CD14-positive monocyte (primary cell): ENCODE measurements at regions not wholly inside any gene's neighbourhood (a gene's known extent, or its start where the extent isn't known, plus 50 kb on each side); places are given as distances from the start of the nearest gene placed in this dataset.

Experiments
- DNase-seq, 3 donors: peaks; one replicate each; pipeline ENCODE4 v3.0.0-alpha.2; 2011 to 2022
- H2AFZ ChIP-seq: 2 replicates; pipeline ENCODE4 v1.6.0; 2012; ENCODE audit warnings: mild to moderate bottlenecking, low read depth, low read length, inconsistent platforms; ENCODE audit not compliant: insufficient read depth, poor library complexity, severe bottlenecking
- H3K27ac ChIP-seq, 2 donors: 1 replicate in 1 of 2; 2 replicates in 1 of 2; pipeline ENCODE4 v1.5.1; 2012 to 2013; ENCODE audit warnings: low read length in 2 of 2, control low read depth in 1 of 2, inconsistent platforms in 1 of 2, low read depth in 1 of 2, mild to moderate bottlenecking in 1 of 2
- H3K27me3 ChIP-seq, 2 donors: one replicate each; pipeline versions ENCODE4 v1.6.0 to v1.6.1; 2011 to 2013; ENCODE audit warnings: low read length in 2 of 2; ENCODE audit not compliant: control insufficient read depth in 2 of 2, insufficient read depth in 2 of 2
- H3K36me3 ChIP-seq, 2 donors: replicated peaks in 1 of 2; 1 replicate in 1 of 2; 2 replicates in 1 of 2; pipeline versions ENCODE4 v1.5.1 to v1.6.1; 2012 to 2013; ENCODE audit warnings: low read length in 2 of 2, control low read depth in 1 of 2, inconsistent platforms in 1 of 2, mild to moderate bottlenecking in 1 of 2; ENCODE audit not compliant: insufficient read depth in 2 of 2, control insufficient read depth in 1 of 2
- H3K4me1 ChIP-seq, 2 donors: 1 replicate in 1 of 2; 2 replicates in 1 of 2; pipeline versions ENCODE4 v1.5.1 to v1.6.1; 2012 to 2013; ENCODE audit warnings: low read length in 2 of 2, control low read depth in 1 of 2, inconsistent platforms in 1 of 2, mild to moderate bottlenecking in 1 of 2, moderate library complexity in 1 of 2; ENCODE audit not compliant: insufficient read depth in 2 of 2, control insufficient read depth in 1 of 2
- H3K4me2 ChIP-seq: replicated peaks from 2 replicates; pipeline ENCODE3; 2012; ENCODE audit warnings: low read length, moderate library complexity, mild to moderate bottlenecking; ENCODE audit not compliant: poor library complexity, severe bottlenecking; ENCODE audit errors: extremely low read depth
- H3K4me3 ChIP-seq, 3 experiments: fragments of 200-600 bp in 1 of 3; sonication (generic) in 1 of 3; replicated peaks in 1 of 3; 1 replicate in 2 of 3; 2 replicates in 1 of 3; pipeline ENCODE4 v1.5.1; 2011 to 2013; ENCODE audit warnings: low read length in 3 of 3, mild to moderate bottlenecking in 3 of 3, control low read depth in 2 of 3, low read depth in 2 of 3, inconsistent platforms in 1 of 3, moderate library complexity in 1 of 3
- H3K79me2 ChIP-seq: 2 replicates; pipeline ENCODE4 v1.6.0; 2012; ENCODE audit warnings: mild to moderate bottlenecking, control low read depth, inconsistent platforms, low read length, moderate library complexity; ENCODE audit not compliant: insufficient read depth
- H3K9ac ChIP-seq: 2 replicates; pipeline ENCODE4 v1.6.0; 2017; ENCODE audit warnings: low read length, mild to moderate bottlenecking; ENCODE audit not compliant: insufficient read depth, poor library complexity, severe bottlenecking
- H3K9me3 ChIP-seq, 2 donors: replicated peaks in 1 of 2; 1 replicate in 1 of 2; 2 replicates in 1 of 2; pipeline versions ENCODE4 v1.5.1 to v1.6.1; 2012 to 2013; ENCODE audit warnings: low read length in 2 of 2, control low read depth in 1 of 2; ENCODE audit not compliant: control insufficient read depth in 1 of 2, insufficient read depth in 1 of 2
- H4K20me1 ChIP-seq: 2 replicates; pipeline ENCODE4 v1.6.0; 2012; ENCODE audit warnings: mild to moderate bottlenecking, low read length, control low read depth, moderate library complexity; ENCODE audit not compliant: insufficient read depth
- H3K27ac Mint-ChIP-seq, 7 donors: one replicate each; pipeline ENCODE4 v1.8.0; 2020; ENCODE audit warnings: mild to moderate bottlenecking in 7 of 7, mixed read lengths in 7 of 7, moderate library complexity in 6 of 7, inconsistent platforms in 2 of 7
- H3K27me3 Mint-ChIP-seq, 3 donors: one replicate each; pipeline ENCODE4 v1.8.0; 2021 to 2022; ENCODE audit warnings: low read depth in 3 of 3, mild to moderate bottlenecking in 3 of 3, mixed read lengths in 3 of 3, moderate library complexity in 3 of 3, inconsistent platforms in 1 of 3
- H3K36me3 Mint-ChIP-seq, 2 donors: one replicate each; pipeline ENCODE4 v1.8.0; 2020; ENCODE audit warnings: mixed read lengths in 2 of 2, inconsistent platforms in 1 of 2, mild to moderate bottlenecking in 1 of 2
- H3K4me1 Mint-ChIP-seq: one replicate; pipeline ENCODE4 v1.8.0; 2020; ENCODE audit warnings: mild to moderate bottlenecking, mixed read lengths
- H3K4me3 Mint-ChIP-seq, 2 donors: one replicate each; pipeline ENCODE4 v1.8.0; 2020; ENCODE audit warnings: mild to moderate bottlenecking in 2 of 2, mixed read lengths in 2 of 2, moderate library complexity in 1 of 2
- H3K9me3 Mint-ChIP-seq, 7 donors: one replicate each; pipeline ENCODE4 v1.8.0; 2020 to 2022; ENCODE audit warnings: mixed read lengths in 7 of 7, mild to moderate bottlenecking in 6 of 7, moderate library complexity in 6 of 7, inconsistent platforms in 2 of 7
- WGBS: methylation state at CpG from one replicate; pipeline ENCODE4 v1.1.5; 2013; ENCODE audit warnings: missing lambda C conversion rate; ENCODE audit not compliant: insufficient coverage; 5-methylcytosine and 5-hydroxymethylcytosine counted together
- intact Hi-C, 2 donors: fragments of 100-400 bp; cut with micrococcal nuclease; formaldehyde crosslinking; loops; one replicate each; pipeline versions ENCODE4 v1.15.0 to v1.15.1; 2023
- TF ChIP-seq, protein P1 (sequence below): fragments of 200-600 bp; IDR thresholded peaks from one replicate; pipeline ENCODE4 v1.8.0; 2022; ENCODE audit warnings: antibody characterized with exemption, mild to moderate bottlenecking

- Histone ChIP-seq H3K4me2 (no peak overlapping the region), H3K36me3 (no peaks in the 10 kb centered on the region), H4K20me1 (no peaks in the 10 kb centered on the region), H3K27me3 (no peaks in the 10 kb centered on the region), H3K79me2 (no peaks in the 10 kb centered on the region), H2AFZ (no peak overlapping the region), H3K4me3 (no peak overlapping the region), H3K9me3 (peaks cover 0 to 25% of the 10 kb centered on the region in 2 donors), H3K4me1 (no peaks in the 10 kb centered on the region), H3K9ac (no peak overlapping the region), H3K27ac (no peak overlapping the region)
- Mint-ChIP-seq H3K4me3 (no peak overlapping the region), H3K36me3 (no peaks in the 10 kb centered on the region), H3K4me1 (no peaks in the 10 kb centered on the region), H3K9me3 (peaks cover 5 to 25% (median 15%) of the 10 kb centered on the region in 7 donors), H3K27ac (no peak overlapping the region), H3K27me3 (peaks cover 0 to 7% (median 4%) of the 10 kb centered on the region in 3 donors)
- WGBS: no CpG with 5 or more reads among the region's 4 CpGs
- intact Hi-C loops: no loop called here
- DNase-seq: no peak
- TF ChIP-seq, protein P1, sequence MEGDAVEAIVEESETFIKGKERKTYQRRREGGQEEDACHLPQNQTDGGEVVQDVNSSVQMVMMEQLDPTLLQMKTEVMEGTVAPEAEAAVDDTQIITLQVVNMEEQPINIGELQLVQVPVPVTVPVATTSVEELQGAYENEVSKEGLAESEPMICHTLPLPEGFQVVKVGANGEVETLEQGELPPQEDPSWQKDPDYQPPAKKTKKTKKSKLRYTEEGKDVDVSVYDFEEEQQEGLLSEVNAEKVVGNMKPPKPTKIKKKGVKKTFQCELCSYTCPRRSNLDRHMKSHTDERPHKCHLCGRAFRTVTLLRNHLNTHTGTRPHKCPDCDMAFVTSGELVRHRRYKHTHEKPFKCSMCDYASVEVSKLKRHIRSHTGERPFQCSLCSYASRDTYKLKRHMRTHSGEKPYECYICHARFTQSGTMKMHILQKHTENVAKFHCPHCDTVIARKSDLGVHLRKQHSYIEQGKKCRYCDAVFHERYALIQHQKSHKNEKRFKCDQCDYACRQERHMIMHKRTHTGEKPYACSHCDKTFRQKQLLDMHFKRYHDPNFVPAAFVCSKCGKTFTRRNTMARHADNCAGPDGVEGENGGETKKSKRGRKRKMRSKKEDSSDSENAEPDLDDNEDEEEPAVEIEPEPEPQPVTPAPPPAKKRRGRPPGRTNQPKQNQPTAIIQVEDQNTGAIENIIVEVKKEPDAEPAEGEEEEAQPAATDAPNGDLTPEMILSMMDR: no peak
Observed at GRCh38 chrX:6965729-6966128, 181.8 kb upstream of the STS start.

- Histone ChIP-seq H3K4me2 (no peak overlapping the region), H3K79me2 (no peaks in the 10 kb centered on the region), H2AFZ (no peak overlapping the region), H3K4me1 (no peaks in the 10 kb centered on the region), H3K9me3 (peaks cover 11 to 18% of the 10 kb centered on the region in 2 donors), H4K20me1 (no peaks in the 10 kb centered on the region), H3K27me3 (no peaks in the 10 kb centered on the region), H3K4me3 (no peak overlapping the region), H3K27ac (no peak overlapping the region), H3K36me3 (no peaks in the 10 kb centered on the region), H3K9ac (no peak overlapping the region)
- TF ChIP-seq, protein P1: no peak
- H3K27me3 Mint-ChIP-seq: peaks cover 0 to 1% (median under 1%) of the 10 kb centered on the region in 3 donors
- intact Hi-C loops: no loop called here
- H3K4me3 Mint-ChIP-seq: no peak overlapping the region
- no CpG with 5 or more reads among the region's 2 CpGs for WGBS
- peaks cover 0 to 19% (median 6%) of the 10 kb centered on the region in 7 donors for H3K9me3 Mint-ChIP-seq
- DNase-seq: no peak
- H3K36me3 Mint-ChIP-seq: no peaks in the 10 kb centered on the region
- H3K27ac Mint-ChIP-seq: no peak overlapping the region
- no peaks in the 10 kb centered on the region for H3K4me1 Mint-ChIP-seq
Observed at GRCh38 chrX:6962006-6962355, 185.5 kb upstream of the STS start.
